DMS53 (cell line): ENCODE measurements at regions not wholly inside any gene's neighbourhood (a gene's known extent, or its start where the extent isn't known, plus 50 kb on each side); places are given as distances from the start of the nearest gene placed in this dataset.
"Not testable (repeated sequence)": the region's sequence is repeated elsewhere in the genome, so short reads cannot be mapped to it uniquely, and the experiment has no call there.

Experiments
- DNase-seq: peaks from one replicate; lab custom pipeline; 2025; lab: John Stamatoyannopoulos, UW

- DNase-seq: no peak
Measured at GRCh38 chr1:70819785-70820184, 227.8 kb downstream of the PTGER3 start.

GRCh38 chr1:70820396-70820795 lies 227.2 kb downstream of the PTGER3 start:
- DNase-seq: no peak

GRCh38 chr1:70820995-70821394 lies 226.6 kb downstream of the PTGER3 start:
- DNase-seq: no peak

DNA sequence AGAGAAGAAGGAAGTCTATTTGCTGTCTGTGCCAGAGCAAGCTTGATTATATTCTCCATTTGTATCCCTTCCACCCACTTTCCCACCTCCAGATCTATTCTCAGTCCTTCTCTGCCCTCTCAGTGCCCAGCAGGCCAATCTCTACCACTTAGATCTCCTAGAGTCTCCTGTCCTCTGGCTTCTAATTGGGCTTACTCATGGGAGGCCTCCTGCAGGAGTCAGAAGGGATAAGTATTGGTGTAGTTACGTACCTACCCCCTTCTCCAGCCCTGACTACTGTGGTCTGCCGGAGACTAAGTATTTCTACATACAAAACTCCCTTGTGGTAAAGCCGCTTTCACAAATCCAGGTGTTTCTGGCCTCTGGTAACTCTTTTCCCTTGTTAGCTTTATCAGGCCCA lies 221.2 kb downstream of the PTGER3 start:
- peak; percentile 29 for DNase-seq

GRCh38 chr1:70827030-70827429 lies 220.6 kb downstream of the PTGER3 start:
- DNase-seq: no peak

DNA sequence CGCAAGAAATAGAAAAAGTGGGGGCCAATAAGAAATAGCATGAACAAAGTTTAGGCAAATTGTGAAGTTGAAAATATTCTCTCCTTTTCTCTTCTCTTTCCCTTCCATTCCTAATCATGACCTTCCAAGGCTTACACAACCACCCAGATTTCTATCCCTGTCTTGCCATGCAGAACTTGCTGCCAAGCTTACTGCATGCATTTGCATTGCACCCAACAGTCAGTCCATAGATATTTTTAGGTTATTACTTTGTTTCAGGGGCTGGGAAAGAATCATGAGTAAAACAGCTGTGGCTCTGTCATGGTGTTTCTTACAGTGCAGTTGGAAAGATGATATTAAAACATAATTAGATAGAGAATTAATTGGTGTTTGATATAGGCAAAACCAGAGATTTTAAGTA lies 219.4 kb downstream of the PTGER3 start:
- no peak for DNase-seq

GRCh38 chr1:70834365-70834764 lies 213.3 kb downstream of the PTGER3 start:
- DNase-seq: not testable (repeated sequence)

DNA sequence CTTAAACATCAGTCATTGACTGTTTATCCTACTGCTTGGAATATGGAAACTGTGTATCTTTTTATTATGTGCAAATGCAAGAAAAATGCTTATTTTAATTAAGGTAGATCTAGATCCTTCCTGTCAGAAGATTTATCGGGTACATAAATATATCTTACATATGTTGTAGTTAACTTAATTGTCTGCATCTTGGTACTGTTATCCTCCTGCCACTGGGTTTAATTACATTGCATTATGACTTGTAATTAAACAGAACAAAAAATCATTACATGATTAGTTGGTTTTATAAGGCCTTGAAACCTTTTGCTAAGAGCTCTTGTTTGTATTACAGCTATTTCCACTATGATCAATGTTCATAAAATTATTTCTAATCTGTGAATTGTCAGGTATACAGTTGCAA lies 211.2 kb downstream of the PTGER3 start:
- no peak for DNase-seq

- DNase-seq: peak; percentile 30
Measured at GRCh38 chr1:70840260-70840953, 207.2 kb downstream of the PTGER3 start.

DNA sequence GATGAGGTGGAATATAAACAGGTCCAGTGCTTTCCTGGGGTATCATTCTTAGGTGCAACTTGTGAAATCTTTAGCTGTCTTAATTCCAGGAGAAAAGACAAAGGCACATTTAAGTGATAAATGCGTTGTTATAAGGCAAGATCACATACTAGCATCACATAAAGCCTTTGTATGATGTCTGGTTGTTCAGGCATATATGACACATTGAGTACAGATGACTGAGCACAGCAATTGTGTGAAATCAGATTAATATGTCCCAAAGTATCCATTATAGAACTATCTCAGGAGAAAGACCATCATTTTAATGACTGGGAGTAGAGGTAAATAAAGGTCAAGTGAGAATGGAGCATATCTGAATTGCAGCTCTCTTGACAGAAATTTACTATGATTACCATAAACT lies 205.1 kb downstream of the PTGER3 start:
- no peak for DNase-seq

DNA sequence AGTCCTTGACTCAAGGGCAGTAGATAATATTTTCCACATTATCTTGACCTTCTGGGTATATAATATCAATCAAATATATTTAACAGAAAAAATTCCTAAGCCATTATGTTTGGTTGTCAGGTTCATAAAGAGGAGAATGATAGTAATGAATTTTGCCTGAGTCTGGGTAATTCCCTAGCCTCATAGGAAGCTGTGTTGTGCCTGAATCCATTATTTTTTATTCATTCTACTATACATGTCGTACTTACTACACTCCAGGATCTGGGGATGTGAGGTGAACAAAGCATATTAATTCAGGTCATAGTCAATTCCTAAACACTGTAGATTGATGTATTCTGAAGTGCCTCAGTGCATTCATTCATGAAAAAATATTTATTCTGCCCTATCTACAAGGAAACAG lies 204.2 kb downstream of the PTGER3 start:
- no peak for DNase-seq

GRCh38 chr1:70847013-70847412 lies 200.6 kb downstream of the PTGER3 start:
- DNase-seq: no peak

DNA sequence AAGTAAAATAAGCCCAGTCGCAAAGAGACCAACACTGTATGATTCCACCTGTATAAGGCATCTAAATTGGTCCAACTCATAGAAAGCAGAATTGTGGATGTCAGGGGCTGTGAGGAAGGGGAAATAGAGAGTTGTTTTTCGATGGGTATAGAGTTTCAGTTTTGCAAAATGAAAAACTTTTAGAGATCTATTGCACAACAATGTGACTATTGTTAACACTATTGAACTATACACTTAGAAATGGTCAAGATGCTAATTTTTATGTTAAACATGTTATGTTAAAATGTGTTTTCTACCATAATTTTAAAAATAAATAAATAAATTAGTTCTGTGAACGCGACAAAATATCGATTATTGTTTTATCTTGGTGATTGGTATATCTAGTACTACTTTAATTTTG lies 192.4 kb downstream of the PTGER3 start:
- DNase-seq: no peak

DNA sequence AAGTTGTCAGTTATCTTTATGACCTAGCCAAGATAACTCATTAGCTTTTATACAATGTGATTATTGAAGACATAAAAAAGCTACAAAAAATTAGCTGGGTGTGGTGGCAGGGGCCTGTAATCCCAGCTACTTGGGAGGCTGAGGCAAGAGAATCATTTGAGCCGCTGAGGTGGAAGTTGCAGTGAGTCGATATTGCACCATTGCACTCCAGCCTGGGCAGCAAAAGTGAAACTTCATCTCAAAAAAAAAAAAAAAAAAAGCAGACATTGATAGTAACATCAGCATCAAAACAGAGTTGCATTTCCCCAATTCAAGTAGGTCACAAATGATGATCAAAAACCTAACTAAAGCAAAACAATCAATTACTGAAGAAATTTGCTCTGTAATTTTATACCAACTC lies 191.4 kb downstream of the PTGER3 start:
- DNase-seq: no peak

- DNase-seq: no peak
Measured at GRCh38 chr1:70863239-70863638, 184.4 kb downstream of the PTGER3 start.

- DNase-seq: peak; percentile 40
Measured at GRCh38 chr1:70864302-70864701, 183.3 kb downstream of the PTGER3 start.

DNA sequence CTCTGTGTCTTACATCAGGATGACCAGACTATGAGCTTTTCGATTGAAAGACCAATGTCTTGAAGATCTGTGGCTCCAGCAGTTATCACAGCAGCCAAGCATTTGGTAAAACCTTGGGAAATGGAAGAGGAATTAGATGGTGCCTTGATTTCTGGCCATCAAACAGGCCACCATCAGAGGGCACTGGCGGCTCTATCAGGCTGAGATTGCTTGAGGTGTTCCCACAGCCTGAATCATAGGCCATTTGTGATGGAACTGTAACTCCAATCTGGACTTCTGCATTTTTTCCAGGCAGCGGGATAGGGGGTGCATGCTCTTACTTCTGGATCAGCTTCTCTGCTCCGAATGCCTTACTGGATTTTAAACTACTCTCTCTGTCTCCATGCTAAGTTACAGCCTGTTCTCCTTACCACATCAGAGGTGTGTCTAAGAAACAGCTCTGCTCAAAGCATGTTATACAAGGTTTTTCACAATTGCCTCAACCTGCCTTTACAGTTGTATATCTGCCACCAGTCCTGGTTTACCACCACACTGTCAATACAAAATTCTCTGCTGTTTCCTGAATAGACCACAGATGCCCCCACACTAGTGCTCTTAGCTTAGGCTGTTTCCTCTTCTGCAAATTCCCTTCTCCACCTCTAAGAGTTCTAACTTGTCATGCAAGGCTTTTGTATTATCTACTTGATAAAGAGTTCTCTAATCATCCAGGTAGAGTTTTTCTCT lies 180.9 kb downstream of the PTGER3 start:
- peak; percentile 45 for DNase-seq

- DNase-seq: no peak
Measured at GRCh38 chr1:70871790-70872189, 175.8 kb downstream of the PTGER3 start.

DNA sequence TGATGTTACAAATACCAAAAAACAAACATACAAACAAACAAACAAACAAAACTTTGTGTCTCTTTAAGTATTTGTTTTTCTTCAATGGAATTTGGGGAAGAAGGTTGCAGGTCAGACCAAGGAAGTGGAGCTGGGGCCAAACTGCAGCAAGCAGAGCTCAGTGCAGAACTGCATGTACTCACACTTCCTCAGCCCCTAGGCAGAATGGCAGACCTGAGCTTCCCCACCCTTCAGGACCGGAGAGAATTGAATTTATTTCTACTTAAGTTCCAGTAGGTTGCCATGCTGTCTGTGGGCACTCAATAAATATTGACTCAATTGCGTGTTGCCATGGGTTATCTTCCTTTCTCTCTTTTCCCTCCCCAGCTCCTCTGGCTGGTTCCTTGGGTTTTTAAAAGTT lies 173.6 kb downstream of the PTGER3 start:
- peak; percentile 70 for DNase-seq

- no peak for DNase-seq
Measured at GRCh38 chr1:70874818-70875217, 172.8 kb downstream of the PTGER3 start.

DNA sequence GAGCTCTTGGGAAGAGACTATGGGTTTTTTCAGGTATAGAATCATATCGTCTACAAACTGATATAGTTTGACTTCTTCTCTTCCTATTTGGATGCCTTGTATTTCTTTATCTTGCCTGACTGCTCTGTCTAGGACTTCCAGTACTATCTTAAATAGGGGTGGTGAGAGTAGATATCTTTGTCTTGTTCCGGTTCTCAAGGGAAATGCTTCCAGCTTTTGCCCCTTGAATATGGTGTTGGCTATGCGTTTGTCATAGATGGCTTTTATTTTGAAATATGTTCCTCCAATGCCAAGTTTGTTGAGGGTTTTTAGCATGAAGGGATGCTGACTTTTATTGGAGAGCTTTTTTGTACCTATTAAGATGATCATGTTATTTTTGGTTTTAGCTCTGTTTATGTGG lies 170.3 kb downstream of the PTGER3 start:
- DNase-seq: no peak

DNA sequence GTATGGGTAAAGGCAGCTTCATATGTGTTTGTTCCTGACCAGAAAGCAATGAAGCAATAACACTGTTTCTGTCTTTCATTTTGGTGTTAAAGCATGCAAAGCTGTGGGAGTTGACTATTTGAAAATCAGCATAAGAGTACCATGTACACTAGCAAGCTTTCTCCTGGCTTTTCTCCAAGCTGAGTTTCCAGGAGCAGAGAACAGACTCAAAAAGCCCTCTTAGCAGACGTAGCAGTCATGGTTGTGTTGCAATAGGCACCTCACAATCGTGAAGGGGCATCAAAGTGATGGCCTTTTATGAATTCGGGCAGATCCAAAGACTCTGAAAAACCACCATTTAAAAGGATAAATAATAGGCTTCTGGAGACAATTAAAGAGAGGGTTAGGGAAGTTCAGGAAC lies 159.7 kb downstream of the PTGER3 start:
- DNase-seq: peak; percentile 20

- DNase-seq: no peak
Measured at GRCh38 chr1:70888722-70889121, 158.9 kb downstream of the PTGER3 start.

DNA sequence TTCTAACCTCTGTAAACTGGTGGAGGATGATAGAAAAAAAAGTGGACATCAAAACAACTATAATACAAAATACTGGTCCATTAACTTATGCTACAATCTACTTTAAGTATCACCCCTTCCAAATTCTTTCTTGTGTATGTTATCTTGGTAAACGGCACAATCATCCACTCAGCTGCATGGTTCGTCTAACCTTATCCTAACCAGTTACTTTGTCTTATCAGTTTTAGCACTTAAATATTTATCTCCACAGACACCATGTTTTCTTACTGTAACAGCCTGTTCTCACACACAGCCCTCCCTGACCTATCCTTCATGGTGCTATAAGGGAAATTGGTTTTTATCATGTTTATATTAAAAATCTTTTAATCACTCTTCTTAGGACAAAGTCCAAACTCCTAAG lies 157.2 kb downstream of the PTGER3 start:
- DNase-seq: no peak
